ENCODE measurements at regions not wholly inside any gene's neighbourhood (a gene's known extent, or its start where the extent isn't known, plus 50 kb on each side); places are given as distances from the start of the nearest gene placed in this dataset.
"Not testable (repeated sequence)": the region's sequence is repeated elsewhere in the genome, so short reads cannot be mapped to it uniquely, and the experiment has no call there.

GRCh38 chr7:156035387-156035786 lies 223.1 kb upstream of the SHH start:
- TF ChIP-seq CTCF, POLR2A (IDR thresholded peaks at IDR 0.05): not testable (repeated sequence)

All from thyroid gland (tissue), 4 donors.